ENCODE measurements at regions not wholly inside any gene's neighbourhood (a gene's known extent, or its start where the extent isn't known, plus 50 kb on each side); places are given as distances from the start of the nearest gene placed in this dataset.

DNA sequence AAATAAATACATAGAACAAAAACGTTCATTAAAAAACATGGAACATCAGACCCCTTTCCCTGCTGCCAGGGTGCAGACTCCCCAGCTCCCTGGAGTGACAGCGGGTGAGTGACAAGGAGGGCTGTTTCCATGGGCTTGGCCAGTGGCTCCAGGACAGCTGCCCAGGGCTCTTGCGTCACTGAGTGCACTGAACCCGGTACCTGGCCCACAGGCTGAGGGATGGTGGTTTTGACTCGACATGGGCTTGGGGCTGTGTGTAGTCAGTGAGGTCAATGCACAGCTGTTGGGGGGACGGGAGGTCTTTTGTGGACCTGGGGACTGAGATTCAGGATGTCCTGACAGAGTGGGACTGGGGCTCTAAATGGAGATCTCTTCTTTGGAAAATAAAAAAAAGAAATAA lies 142.1 kb upstream of the B3GAT1 start:
- in situ Hi-C loops (cut with HindIII; ENCODE audit: low sequenced_read_pairs): no loop called here

DNA sequence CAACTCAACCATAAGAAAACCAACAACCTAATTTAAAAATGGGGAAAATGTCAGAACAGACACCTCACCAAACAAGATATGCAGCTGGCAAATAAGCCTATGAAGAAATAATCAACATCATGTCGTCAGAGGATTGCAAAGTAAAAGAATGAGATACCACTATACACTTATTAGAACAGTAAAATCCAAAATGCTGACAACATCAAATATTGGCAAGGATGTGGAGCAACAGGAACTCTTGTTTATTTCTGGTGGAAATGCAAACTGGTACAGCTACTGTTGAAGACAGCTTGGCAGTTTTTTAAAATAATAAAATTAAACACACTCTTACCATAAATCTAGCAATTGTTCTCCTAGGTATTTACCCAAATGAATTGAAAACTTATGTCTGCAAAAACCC lies 140.7 kb upstream of the B3GAT1 start:
- in situ Hi-C loops (cut with HindIII; ENCODE audit: low sequenced_read_pairs): no loop called here

DNA sequence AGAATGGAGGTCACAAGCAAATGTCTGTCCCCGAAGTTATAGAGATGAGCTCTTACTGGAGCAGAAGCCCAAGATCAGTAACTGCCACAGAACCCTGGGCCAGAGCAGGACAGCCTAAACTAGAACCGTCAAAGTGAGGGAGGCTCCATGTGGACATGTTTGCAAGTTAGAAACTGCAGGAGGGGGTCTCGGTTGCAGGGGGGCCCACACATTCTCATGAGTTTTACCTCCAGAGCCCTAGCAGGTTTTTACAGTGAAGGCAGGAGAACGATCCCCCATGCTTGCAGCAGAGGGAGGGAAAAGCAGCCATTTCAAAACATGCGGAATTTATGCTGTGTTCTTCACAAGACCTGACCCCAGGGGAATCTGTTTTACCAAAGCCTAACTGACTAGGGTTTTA lies 133.5 kb upstream of the B3GAT1 start:
- in situ Hi-C loops (cut with HindIII; ENCODE audit: low sequenced_read_pairs): no loop called here

DNA sequence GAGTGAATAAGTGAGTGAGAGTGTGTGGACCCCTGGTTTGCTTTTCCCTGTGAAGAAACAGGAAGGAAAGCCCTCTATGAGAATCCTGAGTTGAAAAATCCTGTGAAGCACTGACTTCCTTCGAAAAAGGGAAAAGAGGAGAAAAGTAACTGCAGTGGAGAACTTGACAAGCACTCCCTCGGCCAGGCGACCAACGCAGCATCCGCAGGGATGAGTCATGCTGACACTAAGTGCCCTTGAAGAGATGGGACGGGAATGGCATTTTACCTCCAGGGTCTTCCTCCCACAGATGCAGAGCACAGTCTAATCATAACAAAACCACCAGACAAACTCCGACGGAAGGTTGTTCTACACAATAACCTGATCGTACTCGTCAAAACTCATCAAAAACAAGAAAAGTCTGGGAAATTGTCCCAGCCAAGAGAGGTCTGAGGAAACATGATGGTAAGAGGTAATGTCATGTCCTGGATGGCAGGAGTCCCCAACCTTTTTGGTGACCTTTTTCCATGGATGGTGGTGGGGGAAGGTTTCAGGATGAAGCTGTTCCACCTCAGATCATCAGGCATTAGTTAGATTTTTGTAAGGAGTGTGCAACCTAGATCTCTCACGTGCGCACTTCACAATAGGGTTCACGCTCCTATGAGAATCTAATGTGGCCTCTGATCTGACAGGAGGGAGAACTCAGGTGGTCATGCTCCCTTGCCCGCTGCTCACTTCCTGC lies 132.2 kb upstream of the B3GAT1 start:
- in situ Hi-C loops (cut with HindIII; ENCODE audit: low sequenced_read_pairs): no loop called here

- in situ Hi-C loops (cut with HindIII; ENCODE audit: low sequenced_read_pairs): no loop called here
Observed at GRCh38 chr11:134543645-134544044, 131.6 kb upstream of the B3GAT1 start.

- in situ Hi-C loops (cut with HindIII; ENCODE audit: low sequenced_read_pairs): no loop called here
Observed at GRCh38 chr11:134543241-134543640, 131.2 kb upstream of the B3GAT1 start.

GRCh38 chr11:134542401-134543165 lies 130.5 kb upstream of the B3GAT1 start:
- in situ Hi-C loops (cut with HindIII; ENCODE audit: low sequenced_read_pairs): no loop called here

- in situ Hi-C loops (cut with HindIII; ENCODE audit: low sequenced_read_pairs): no loop called here
Observed at GRCh38 chr11:134541951-134542350, 129.9 kb upstream of the B3GAT1 start.

- in situ Hi-C loops (cut with HindIII; ENCODE audit: low sequenced_read_pairs): no loop called here
Observed at GRCh38 chr11:134541355-134541754, 129.3 kb upstream of the B3GAT1 start.

DNA sequence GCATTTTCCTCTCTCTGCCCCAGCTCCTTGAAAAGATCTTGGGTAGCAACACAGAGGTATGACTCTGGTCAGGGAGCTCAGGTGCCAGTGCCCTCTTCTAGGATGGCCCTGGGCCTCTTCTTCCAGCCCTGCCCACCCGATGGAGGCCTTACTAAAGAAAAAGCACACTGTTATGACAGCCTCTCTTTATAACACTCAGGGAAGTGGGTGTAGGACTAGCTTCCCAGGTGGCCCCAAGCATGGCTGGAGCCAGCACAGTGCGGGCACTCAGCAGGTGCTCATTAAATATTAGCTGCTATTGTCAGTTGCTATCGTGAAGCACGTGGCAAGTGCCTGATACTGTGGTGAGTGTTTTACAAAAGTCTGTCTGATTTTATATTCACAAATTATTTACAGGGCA lies 127.2 kb upstream of the B3GAT1 start:
- in situ Hi-C loops (cut with HindIII; ENCODE audit: low sequenced_read_pairs): no loop called here

DNA sequence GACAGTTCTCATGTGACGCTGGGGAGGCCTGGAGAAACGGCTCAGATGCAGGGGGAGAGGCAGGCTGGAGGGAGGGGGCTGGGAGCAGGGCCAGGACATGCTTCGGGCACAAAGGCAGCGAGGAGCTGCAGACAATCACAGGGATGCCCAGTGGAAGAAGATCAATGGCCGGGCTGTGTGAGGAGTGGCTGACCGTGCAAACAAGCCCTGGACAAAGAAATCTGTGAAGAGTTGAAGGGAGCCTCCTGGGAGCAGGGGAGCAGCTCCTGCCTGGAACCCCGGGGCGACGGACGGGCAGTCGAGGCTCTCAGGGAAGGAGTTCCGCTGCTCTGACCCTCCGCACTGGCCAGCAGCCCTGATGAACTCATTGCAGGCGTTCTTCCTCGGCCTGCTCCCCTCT lies 126.7 kb upstream of the B3GAT1 start:
- in situ Hi-C loops (cut with HindIII; ENCODE audit: low sequenced_read_pairs): no loop called here

- in situ Hi-C loops (cut with HindIII; ENCODE audit: low sequenced_read_pairs): no loop called here
Observed at GRCh38 chr11:134537941-134538340, 125.9 kb upstream of the B3GAT1 start.

DNA sequence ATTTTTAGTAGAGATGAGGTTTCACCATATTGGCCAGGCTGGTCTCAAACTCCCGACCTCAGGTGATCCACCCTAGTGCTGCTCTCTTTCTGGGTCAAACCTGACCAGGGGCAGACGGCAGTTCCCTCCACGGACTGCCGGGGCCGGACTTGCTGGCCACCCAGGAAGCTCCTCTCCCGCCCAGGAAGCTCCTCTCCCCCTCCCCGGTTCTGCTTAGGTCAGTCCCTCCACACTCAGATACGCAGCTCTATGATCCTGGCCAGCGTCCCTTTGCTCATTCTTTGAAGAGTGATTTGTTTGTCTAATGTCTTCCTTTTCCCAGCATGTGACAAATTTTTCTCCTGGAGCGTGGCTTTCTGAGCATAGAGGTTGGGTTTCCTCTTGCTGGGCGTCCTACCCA lies 125.3 kb upstream of the B3GAT1 start:
- in situ Hi-C loops (cut with HindIII; ENCODE audit: low sequenced_read_pairs): no loop called here

DNA sequence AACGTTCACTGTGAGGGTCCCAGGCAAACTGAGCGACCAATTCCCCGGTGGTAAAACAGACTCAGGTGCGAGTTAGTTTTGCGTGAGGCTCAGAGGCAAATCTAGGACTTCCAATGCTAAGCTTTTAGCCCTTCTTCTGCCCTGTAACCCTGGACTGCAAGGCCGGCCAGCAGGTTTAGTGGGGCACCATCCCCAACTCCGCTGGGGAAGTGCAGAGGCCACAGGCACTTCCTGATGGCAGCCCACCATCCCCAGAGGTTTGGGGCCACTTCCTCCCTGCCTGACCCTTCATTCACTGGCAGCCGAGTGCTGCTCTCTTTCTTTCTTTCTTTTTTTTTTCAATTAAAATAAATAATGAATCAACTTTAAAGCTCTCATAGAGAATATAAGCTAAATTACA lies 124.6 kb upstream of the B3GAT1 start:
- in situ Hi-C loops (cut with HindIII; ENCODE audit: low sequenced_read_pairs): no loop called here

DNA sequence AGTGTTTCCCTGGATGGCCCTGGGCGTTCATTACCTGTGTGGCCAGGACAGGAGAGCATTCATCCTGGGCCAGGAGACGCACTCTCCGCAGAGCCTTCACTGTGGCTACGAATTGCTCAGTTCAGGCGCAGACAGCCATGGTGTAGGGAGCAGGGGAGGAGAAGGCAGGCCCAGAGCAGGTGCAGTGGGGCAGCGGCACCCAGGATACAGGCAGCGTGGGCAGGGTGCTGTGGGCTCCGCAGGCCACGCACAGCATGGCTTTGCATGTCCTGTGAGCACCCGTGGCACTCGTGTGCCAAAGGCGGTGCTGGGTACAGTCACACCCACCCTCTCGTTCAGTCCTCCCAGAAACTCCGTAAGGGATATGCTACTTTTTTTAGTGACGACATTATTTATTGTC lies 124.2 kb upstream of the B3GAT1 start:
- in situ Hi-C loops (cut with HindIII; ENCODE audit: low sequenced_read_pairs): no loop called here

- in situ Hi-C loops (cut with HindIII; ENCODE audit: low sequenced_read_pairs): no loop called here
Observed at GRCh38 chr11:134535029-134536025, 123.3 kb upstream of the B3GAT1 start.

- in situ Hi-C loops (cut with HindIII; ENCODE audit: low sequenced_read_pairs): no loop called here
Observed at GRCh38 chr11:134533511-134533910, 121.5 kb upstream of the B3GAT1 start.

DNA sequence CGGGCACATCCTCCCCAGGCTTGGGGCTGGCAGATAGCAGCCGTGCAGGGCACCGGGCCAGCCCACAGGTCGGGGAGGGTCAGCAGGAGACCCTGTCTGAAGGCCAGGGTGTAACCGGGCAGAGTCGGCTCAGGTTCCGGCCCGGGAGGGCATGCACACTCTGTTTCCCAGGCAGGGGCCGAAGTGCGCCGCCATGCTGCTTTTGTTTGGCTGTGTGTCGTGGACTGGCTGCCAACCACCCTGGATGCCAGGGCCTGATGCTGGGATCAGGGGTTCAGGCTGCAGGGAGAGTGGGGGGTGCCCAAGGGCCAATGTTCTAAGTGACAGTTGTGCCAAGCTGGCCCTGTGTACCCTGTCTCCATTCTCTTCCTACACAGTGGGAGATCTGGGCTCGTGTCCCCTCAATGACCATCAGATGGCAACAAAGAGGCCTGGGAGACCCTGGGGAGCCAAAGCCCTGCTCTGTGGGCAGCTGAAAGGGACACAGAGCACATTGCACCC lies 120.9 kb upstream of the B3GAT1 start:
- in situ Hi-C loops (cut with HindIII; ENCODE audit: low sequenced_read_pairs): no loop called here

DNA sequence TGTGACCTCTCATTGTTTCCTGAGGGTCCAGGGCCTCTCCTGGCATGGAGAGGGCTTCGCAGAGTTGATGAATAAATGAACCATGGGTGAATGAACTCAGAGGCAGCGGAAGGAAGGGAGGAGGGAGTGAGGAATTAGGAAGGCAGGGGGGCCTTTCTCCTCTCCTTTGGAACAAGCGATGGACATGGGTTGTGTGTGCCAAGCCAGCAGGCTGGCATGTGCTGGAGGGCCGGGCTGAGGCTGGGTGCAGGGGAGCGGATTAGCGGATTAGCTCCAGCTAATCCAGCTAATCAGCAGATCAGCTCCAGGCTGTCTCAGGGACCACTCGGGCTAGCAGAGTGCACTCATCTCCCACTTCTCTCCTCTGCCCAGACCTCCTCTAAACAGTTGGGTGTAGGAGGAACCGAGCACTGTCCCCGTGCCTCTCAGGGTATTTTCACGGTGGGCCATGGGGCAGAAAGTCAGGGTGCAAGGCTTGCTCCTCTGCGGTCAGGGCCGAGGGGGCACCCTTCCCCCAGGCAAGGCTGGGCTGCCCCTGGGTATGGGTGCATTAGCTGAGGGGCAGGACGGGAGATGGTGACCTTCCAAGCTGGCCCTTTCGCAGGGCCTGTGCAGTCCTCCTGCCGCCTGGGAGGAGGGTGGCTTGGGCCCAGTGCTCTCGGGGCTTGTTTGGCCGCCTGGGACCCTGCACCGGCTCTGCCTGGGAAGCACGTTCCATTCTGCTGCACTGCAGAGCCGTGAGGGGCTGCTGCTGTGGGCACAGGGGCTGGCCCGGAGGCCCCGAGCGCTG lies 120.3 kb upstream of the B3GAT1 start:
- in situ Hi-C loops (cut with HindIII; ENCODE audit: low sequenced_read_pairs): no loop called here
